Neuronal stem cell (in vitro differentiated cells): ENCODE measurements at regions not wholly inside any gene's neighbourhood (a gene's known extent, or its start where the extent isn't known, plus 50 kb on each side); places are given as distances from the start of the nearest gene placed in this dataset.
A peak's percentile ranks its signal among the peaks of the same experiment; 100 is the strongest.
"Not testable (repeated sequence)": the region's sequence is repeated elsewhere in the genome, so short reads cannot be mapped to it uniquely, and the experiment has no call there.

Experiments used
- DNase-seq: peaks from one replicate; pipeline ENCODE4 v3.0.0-alpha.2; 2013; ENCODE audit warnings: low spot score
- H2AFZ ChIP-seq: one replicate; pipeline ENCODE4 v1.6.1; 2013; ENCODE audit warnings: mild to moderate bottlenecking, low read length, inconsistent platforms
- H2AK5ac ChIP-seq: 2 replicates; pipeline ENCODE4 v1.6.1; 2013; ENCODE audit warnings: low read depth, mild to moderate bottlenecking, inconsistent platforms, low read length, moderate library complexity, mixed read lengths
- H2BK120ac ChIP-seq: 2 replicates; pipeline ENCODE4 v1.6.1; 2013; ENCODE audit warnings: low read depth, mild to moderate bottlenecking, inconsistent platforms, low read length, moderate library complexity, mixed read lengths
- H2BK12ac ChIP-seq: one replicate; pipeline ENCODE4 v1.6.1; 2013; ENCODE audit warnings: low read length, inconsistent platforms
- H2BK15ac ChIP-seq: 2 replicates; pipeline ENCODE4 v1.6.1; 2013; ENCODE audit warnings: mild to moderate bottlenecking, low read length, inconsistent platforms, mixed read lengths
- H2BK5ac ChIP-seq: one replicate; pipeline ENCODE4 v1.6.1; 2013; ENCODE audit warnings: inconsistent platforms, mild to moderate bottlenecking, low read length, moderate library complexity
- H3K14ac ChIP-seq: one replicate; pipeline ENCODE4 v1.6.1; 2013; ENCODE audit warnings: low read length, inconsistent platforms
- H3K18ac ChIP-seq: 2 replicates; pipeline ENCODE4 v1.6.1; 2013; ENCODE audit warnings: low read length, inconsistent platforms
- H3K23ac ChIP-seq: 2 replicates; pipeline ENCODE4 v1.6.1; 2013; ENCODE audit warnings: low read depth, mild to moderate bottlenecking, mixed read lengths, low read length, inconsistent platforms; ENCODE audit not compliant: poor library complexity
- H3K27ac ChIP-seq: replicated peaks from 3 replicates; pipeline ENCODE4 v1.5.1; 2013; ENCODE audit warnings: low read length, inconsistent platforms
- H3K27me3 ChIP-seq, 3 experiments: 2 replicates each; pipeline ENCODE4 v1.6.1; 2013; ENCODE audit warnings: low read length in 3 of 3, mild to moderate bottlenecking in 2 of 3, inconsistent platforms in 1 of 3, low read depth in 1 of 3, mixed read lengths in 1 of 3, moderate library complexity in 1 of 3; ENCODE audit not compliant: control insufficient read depth in 3 of 3, insufficient read depth in 3 of 3
- H3K36me3 ChIP-seq, 2 donors: replicated peaks in 1 of 2; 2 replicates each; pipeline ENCODE4 v1.6.1; 2013; ENCODE audit warnings: low read length in 2 of 2; ENCODE audit not compliant: control insufficient read depth in 2 of 2, insufficient read depth in 2 of 2
- H3K4ac ChIP-seq: 2 replicates; pipeline ENCODE4 v1.6.1; 2013; ENCODE audit warnings: inconsistent platforms, mild to moderate bottlenecking, low read length, moderate library complexity
- H3K4me1 ChIP-seq, 2 donors: 1 replicate in 1 of 2; 2 replicates in 1 of 2; pipeline ENCODE4 v1.6.1; 2013; ENCODE audit warnings: low read length in 2 of 2, low read depth in 1 of 2; ENCODE audit not compliant: control insufficient read depth in 2 of 2, insufficient read depth in 1 of 2
- H3K4me2 ChIP-seq: one replicate; pipeline ENCODE4 v1.6.1; 2013; ENCODE audit warnings: mild to moderate bottlenecking, low read length, inconsistent platforms; ENCODE audit not compliant: insufficient read depth, poor library complexity, severe bottlenecking
- H3K4me3 ChIP-seq, 2 donors: 2 replicates each; pipeline ENCODE4 v1.5.1; 2013; ENCODE audit warnings: low read length in 2 of 2, mild to moderate bottlenecking in 2 of 2, inconsistent platforms in 1 of 2, moderate library complexity in 1 of 2
- H3K79me1 ChIP-seq: one replicate; pipeline ENCODE4 v1.6.1; 2013; ENCODE audit warnings: low read depth, mild to moderate bottlenecking, inconsistent platforms, low read length, moderate library complexity
- H3K9ac ChIP-seq: one replicate; pipeline ENCODE4 v1.6.1; 2013; ENCODE audit warnings: mild to moderate bottlenecking, low read depth, low read length, inconsistent platforms; ENCODE audit not compliant: poor library complexity
- H3K9me3 ChIP-seq, 2 donors: replicated peaks in 1 of 2; 2 replicates each; pipeline versions ENCODE3 to v1.6.1; 2013; ENCODE audit warnings: low read length in 2 of 2, mild to moderate bottlenecking in 2 of 2, inconsistent platforms in 1 of 2, low read depth in 1 of 2, mixed read lengths in 1 of 2, moderate library complexity in 1 of 2; ENCODE audit not compliant: control insufficient read depth in 2 of 2, insufficient read depth in 1 of 2
- H4K8ac ChIP-seq: one replicate; pipeline ENCODE4 v1.6.1; 2013; ENCODE audit warnings: low read depth, mild to moderate bottlenecking, inconsistent platforms, low read length, moderate library complexity
- H4K91ac ChIP-seq: one replicate; pipeline ENCODE4 v1.6.1; 2013; ENCODE audit warnings: low read length, low read depth, mild to moderate bottlenecking, inconsistent platforms; ENCODE audit not compliant: poor library complexity
- WGBS, 2 donors: extraction: QIAGEN DNeasy Blood & Tissue Kit; methylation state at CpG; one replicate each; pipeline ENCODE4 v1.1.7; 2013; ENCODE audit warnings: missing lambda C conversion rate in 2 of 2, mixed read lengths in 1 of 2; ENCODE audit not compliant: insufficient read length in 2 of 2, insufficient replicate concordance in 1 of 2; ENCODE audit errors: extremely low coverage in 2 of 2; 5-methylcytosine and 5-hydroxymethylcytosine counted together

DNA sequence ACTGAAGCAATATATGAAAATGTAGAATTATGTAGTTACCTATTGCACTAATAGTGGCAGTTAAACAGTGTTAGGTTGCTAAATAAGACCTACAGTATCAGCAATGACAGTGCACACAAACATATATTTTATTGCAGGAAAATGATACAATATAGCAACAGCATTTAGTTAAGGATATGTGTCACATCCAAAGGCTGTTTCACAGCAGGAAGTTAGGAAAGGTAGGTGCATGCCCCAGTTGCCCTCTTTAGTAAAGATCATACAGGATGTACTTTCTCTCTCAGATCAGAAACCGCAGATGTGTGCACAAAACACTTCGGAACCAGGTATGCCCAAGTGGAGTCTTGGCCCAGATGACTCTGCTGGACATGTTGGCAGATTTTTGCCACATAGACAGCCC is 444.1 kb downstream of the XIRP2 start:
- Histone ChIP-seq H3K4me3 (no peak overlapping the region), H3K4me2 (no peak overlapping the region), H2BK12ac (no peak overlapping the region), H2BK5ac (no peak overlapping the region), H4K91ac (no peak overlapping the region), H3K79me1 (peaks cover 8% of the 10 kb centered on the region), H4K8ac (no peak overlapping the region), H3K18ac (no peak overlapping the region), H2AFZ (no peak overlapping the region), H3K4ac (no peak overlapping the region), H3K27me3 (no peaks in the 10 kb centered on the region), H3K14ac (no peak overlapping the region), H3K36me3 (no peaks in the 10 kb centered on the region), H2AK5ac (no peak overlapping the region), H3K9ac (no peak overlapping the region), H3K4me1 (peaks cover 14 to 21% of the 10 kb centered on the region in 2 donors), H3K23ac (no peak overlapping the region), H3K27ac (no peak overlapping the region), H2BK120ac (no peak overlapping the region), H2BK15ac (no peak overlapping the region), H3K9me3 (peaks cover 0 to 12% of the 10 kb centered on the region in 2 donors)
- no CpG with 5 or more reads among the region's 2 CpGs for WGBS, 2 donors
- no peak for DNase-seq

GRCh38 chr2:167331636-167332232 is 443.5 kb downstream of the XIRP2 start:
- peak overlapping the region in 1 of 2 donors; percentile 35 for H3K4me3 ChIP-seq
- H2BK12ac ChIP-seq = no peak overlapping the region
- peak overlapping the region; percentile 42 for H3K4me2 ChIP-seq
- H3K36me3 ChIP-seq = no peaks in the 10 kb centered on the region
- no peak overlapping the region for H4K91ac ChIP-seq
- peaks cover 8% of the 10 kb centered on the region for H3K79me1 ChIP-seq
- DNase-seq = peak; percentile 70
- H3K23ac ChIP-seq = peak overlapping the region; percentile 2
- H4K8ac ChIP-seq = no peak overlapping the region
- H3K27me3 ChIP-seq = no peaks in the 10 kb centered on the region
- H2BK15ac ChIP-seq = peak overlapping the region; percentile 30
- peak overlapping the region; percentile 76 for H3K14ac ChIP-seq
- no CpG with 5 or more reads among the region's 5 CpGs for WGBS, 2 donors
- H3K4ac ChIP-seq = peak overlapping the region; percentile 14
- peak overlapping the region; percentile 86 for H3K18ac ChIP-seq
- H3K9me3 ChIP-seq = peaks cover 0 to 12% of the 10 kb centered on the region in 2 donors
- H2AK5ac ChIP-seq = peak overlapping the region; percentile 71
- no peak overlapping the region for H2BK5ac ChIP-seq
- no peak overlapping the region for H2BK120ac ChIP-seq
- peaks cover 14 to 21% of the 10 kb centered on the region in 2 donors for H3K4me1 ChIP-seq
- H2AFZ ChIP-seq = peak overlapping the region; percentile 90
- H3K9ac ChIP-seq = no peak overlapping the region
- peak overlapping the region; percentile 77 for H3K27ac ChIP-seq

DNA sequence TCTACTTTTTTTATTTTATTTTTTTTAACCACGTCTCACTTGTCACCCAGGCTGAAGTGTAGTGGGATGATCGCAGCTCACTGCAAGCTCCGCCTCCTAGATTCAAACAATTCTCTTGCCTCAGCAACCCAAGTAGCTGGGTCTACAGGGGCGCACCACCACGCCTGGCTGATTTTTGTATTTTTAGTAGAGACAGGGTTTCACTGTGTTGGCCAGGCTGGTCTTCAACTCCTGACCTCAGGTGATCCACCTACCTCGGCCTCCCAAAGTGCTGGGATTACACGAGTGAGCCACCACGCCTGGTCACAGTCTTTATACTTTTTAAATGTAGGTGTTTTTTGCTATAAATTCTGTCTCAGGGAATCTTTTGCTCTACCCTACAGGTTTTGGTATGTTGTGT is 440.5 kb downstream of the XIRP2 start:
- not testable (repeated sequence) for H3K9ac ChIP-seq, H3K27ac ChIP-seq, H3K79me1 ChIP-seq, H3K14ac ChIP-seq, H2BK15ac ChIP-seq, H3K18ac ChIP-seq, H3K27me3 ChIP-seq, H2BK5ac ChIP-seq, H2AFZ ChIP-seq, H3K4ac ChIP-seq, H4K91ac ChIP-seq, H3K4me3 ChIP-seq, H3K4me2 ChIP-seq, DNase-seq, H3K23ac ChIP-seq, H4K8ac ChIP-seq, H3K36me3 ChIP-seq, H2AK5ac ChIP-seq, H2BK120ac ChIP-seq, H2BK12ac ChIP-seq
- H3K9me3 ChIP-seq = peaks cover 0 to 12% of the 10 kb centered on the region in 2 donors
- no CpG with 5 or more reads among the region's 8 CpGs for WGBS, 2 donors
- peaks cover 14 to 21% of the 10 kb centered on the region in 2 donors for H3K4me1 ChIP-seq

GRCh38 chr2:167322795-167323194 is 434.5 kb downstream of the XIRP2 start:
- H3K9ac ChIP-seq = no peak overlapping the region
- no peak overlapping the region for H2AFZ ChIP-seq
- no peak overlapping the region for H4K91ac ChIP-seq
- no peak overlapping the region for H4K8ac ChIP-seq
- H3K18ac ChIP-seq = no peak overlapping the region
- no peaks in the 10 kb centered on the region for H3K79me1 ChIP-seq
- no peak overlapping the region for H3K27ac ChIP-seq
- H3K4ac ChIP-seq = no peak overlapping the region
- H3K23ac ChIP-seq = no peak overlapping the region
- peaks cover 0 to 5% of the 10 kb centered on the region in 2 donors for H3K36me3 ChIP-seq
- no CpG with 5 or more reads among the region's 2 CpGs for WGBS, 2 donors
- no peak overlapping the region for H2AK5ac ChIP-seq
- no peak overlapping the region for H3K4me2 ChIP-seq
- no peak overlapping the region for H3K14ac ChIP-seq
- H3K4me3 ChIP-seq = no peak overlapping the region
- no peak overlapping the region for H2BK5ac ChIP-seq
- H3K4me1 ChIP-seq = no peaks in the 10 kb centered on the region
- H3K9me3 ChIP-seq = peaks cover 7 to 12% of the 10 kb centered on the region in 2 donors
- no peak overlapping the region for H2BK15ac ChIP-seq
- H3K27me3 ChIP-seq = no peaks in the 10 kb centered on the region
- no peak for DNase-seq
- no peak overlapping the region for H2BK12ac ChIP-seq
- H2BK120ac ChIP-seq = no peak overlapping the region
